DND-41 (cell line): ENCODE measurements at regions not wholly inside any gene's neighbourhood (a gene's known extent, or its start where the extent isn't known, plus 50 kb on each side); places are given as distances from the start of the nearest gene placed in this dataset.

Experiments
- EZH2 ChIP-seq: IDR thresholded peaks from 3 replicates; pipeline ENCODE4 v1.6.1; 2012; ENCODE audit warnings: borderline replicate concordance, low read depth, mild to moderate bottlenecking, moderate library complexity, low read length, inconsistent platforms; ENCODE audit not compliant: severe bottlenecking
- TF ChIP-seq, protein P1 (sequence below): IDR thresholded peaks from 2 replicates; pipeline ENCODE4 v1.5.1; 2012; ENCODE audit warnings: borderline replicate concordance, low read length, moderate library complexity, mild to moderate bottlenecking; ENCODE audit not compliant: poor library complexity, severe bottlenecking; ENCODE audit errors: extremely low read depth

DNA sequence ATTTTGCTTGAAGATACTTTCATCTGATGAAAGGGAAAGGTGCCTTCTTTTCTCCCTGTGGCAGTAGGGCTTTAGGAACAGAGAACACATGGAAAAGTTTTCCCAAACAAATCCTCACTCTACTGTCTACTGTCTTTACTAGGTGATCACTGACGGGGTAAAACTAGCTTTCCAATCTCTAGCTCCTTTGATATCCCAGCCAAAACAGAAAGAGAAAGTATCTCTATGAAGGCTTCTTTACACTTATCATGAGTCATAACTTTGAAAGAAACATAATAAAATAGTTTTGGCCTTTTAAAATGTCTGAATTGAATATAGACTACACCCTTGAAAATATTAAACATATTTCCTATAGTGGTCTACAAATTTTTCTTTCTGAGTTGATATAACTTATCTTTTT, 214.5 kb downstream of the DSEL start:
- TF ChIP-seq, protein P1, sequence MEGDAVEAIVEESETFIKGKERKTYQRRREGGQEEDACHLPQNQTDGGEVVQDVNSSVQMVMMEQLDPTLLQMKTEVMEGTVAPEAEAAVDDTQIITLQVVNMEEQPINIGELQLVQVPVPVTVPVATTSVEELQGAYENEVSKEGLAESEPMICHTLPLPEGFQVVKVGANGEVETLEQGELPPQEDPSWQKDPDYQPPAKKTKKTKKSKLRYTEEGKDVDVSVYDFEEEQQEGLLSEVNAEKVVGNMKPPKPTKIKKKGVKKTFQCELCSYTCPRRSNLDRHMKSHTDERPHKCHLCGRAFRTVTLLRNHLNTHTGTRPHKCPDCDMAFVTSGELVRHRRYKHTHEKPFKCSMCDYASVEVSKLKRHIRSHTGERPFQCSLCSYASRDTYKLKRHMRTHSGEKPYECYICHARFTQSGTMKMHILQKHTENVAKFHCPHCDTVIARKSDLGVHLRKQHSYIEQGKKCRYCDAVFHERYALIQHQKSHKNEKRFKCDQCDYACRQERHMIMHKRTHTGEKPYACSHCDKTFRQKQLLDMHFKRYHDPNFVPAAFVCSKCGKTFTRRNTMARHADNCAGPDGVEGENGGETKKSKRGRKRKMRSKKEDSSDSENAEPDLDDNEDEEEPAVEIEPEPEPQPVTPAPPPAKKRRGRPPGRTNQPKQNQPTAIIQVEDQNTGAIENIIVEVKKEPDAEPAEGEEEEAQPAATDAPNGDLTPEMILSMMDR = no peak
- no peak for TF ChIP-seq EZH2
